Neural cell (in vitro differentiated cells): ENCODE measurements at regions not wholly inside any gene's neighbourhood (a gene's known extent, or its start where the extent isn't known, plus 50 kb on each side); places are given as distances from the start of the nearest gene placed in this dataset.

Source experiments
- H2AFZ ChIP-seq: fragments of 200-600, 300-800 bp; sonication (generic), shearing (Covaris generic); 2 replicates; pipeline ENCODE4 v1.6.0; 2014; ENCODE audit warnings: low read depth, mild to moderate bottlenecking, antibody characterized with exemption, low read length, moderate library complexity
- H3F3A ChIP-seq: fragments of 200-600 bp; shearing (Covaris generic); 2 replicates; pipeline ENCODE4 v1.6.1; 2016; ENCODE audit warnings: mild to moderate bottlenecking, moderate library complexity, mixed read lengths, antibody characterized with exemption, low read length; ENCODE audit not compliant: insufficient read depth, poor library complexity, severe bottlenecking
- H3K27ac ChIP-seq: fragments of 200-600, 300-800 bp; sonication (generic), shearing (Covaris generic); 2 replicates; pipeline ENCODE4 v1.5.1; 2014; ENCODE audit warnings: mild to moderate bottlenecking, low read length, moderate library complexity
- H3K27me3 ChIP-seq: fragments of 300-800, 200-600 bp; sonication (generic), shearing (Covaris generic); 2 replicates; pipeline ENCODE4 v1.6.0; 2014; ENCODE audit warnings: mild to moderate bottlenecking, low read depth, low read length, moderate library complexity; ENCODE audit not compliant: insufficient read depth
- H3K36me3 ChIP-seq: fragments of 300-800, 200-600 bp; sonication (generic), shearing (Covaris generic); 2 replicates; pipeline ENCODE4 v1.5.1; 2014; ENCODE audit warnings: mild to moderate bottlenecking, antibody characterized with exemption, low read length, moderate library complexity; ENCODE audit not compliant: insufficient read depth
- H3K4me2 ChIP-seq: fragments of 300-800, 200-600 bp; sonication (generic), shearing (Covaris generic); 2 replicates; pipeline ENCODE4 v1.6.0; 2014; ENCODE audit warnings: mild to moderate bottlenecking, low read length
- H3K4me3 ChIP-seq: fragments of 300-800, 200-600 bp; sonication (generic), shearing (Covaris generic); 2 replicates; pipeline ENCODE4 v1.5.1; 2014; ENCODE audit warnings: mild to moderate bottlenecking, low read length, moderate library complexity
- H3K79me2 ChIP-seq: fragments of 200-600 bp; shearing (Covaris generic); replicated peaks from 2 replicates; pipeline ENCODE4 v1.6.0; 2014; ENCODE audit warnings: mild to moderate bottlenecking, low read length, moderate library complexity; ENCODE audit not compliant: insufficient read depth
- H3K9ac ChIP-seq: fragments of 300-800, 200-600 bp; sonication (generic), shearing (Covaris generic); 2 replicates; pipeline ENCODE4 v1.6.1; 2016; ENCODE audit warnings: mild to moderate bottlenecking, low read length, mixed read lengths
- H3K9me2 ChIP-seq: fragments of 200-600 bp; shearing (Covaris generic); 2 replicates; pipeline ENCODE4 v1.6.1; 2016; ENCODE audit warnings: mild to moderate bottlenecking, low read length, mixed read lengths; ENCODE audit not compliant: insufficient read depth
- H3K9me3 ChIP-seq: fragments of 200-600, 300-800 bp; sonication (generic), shearing (Covaris generic); 2 replicates; pipeline ENCODE4 v1.6.1; 2016; ENCODE audit warnings: mild to moderate bottlenecking, mixed run types, low read length, moderate library complexity, mixed read lengths
- H4K20me1 ChIP-seq: fragments of 200-600 bp; shearing (Covaris generic); 2 replicates; pipeline ENCODE4 v1.6.1; 2016; ENCODE audit warnings: mild to moderate bottlenecking, mixed run types; ENCODE audit not compliant: insufficient read depth
- CTCF ChIP-seq: fragments of 450-650 bp; IDR thresholded peaks from 2 replicates; pipeline ENCODE4 v1.5.1; 2014; ENCODE audit warnings: antibody characterized with exemption, mild to moderate bottlenecking, moderate library complexity; ENCODE audit not compliant: poor library complexity, severe bottlenecking
- EP300 ChIP-seq: fragments of 450-650 bp; conservative IDR thresholded peaks from 2 replicates; pipeline ENCODE4 v1.6.1; 2014; ENCODE audit warnings: antibody characterized with exemption, mild to moderate bottlenecking, moderate library complexity; ENCODE audit not compliant: poor library complexity, severe bottlenecking
- EZH2 ChIP-seq: fragments of 200-600, 300-800 bp; shearing (Covaris generic), sonication (generic); IDR thresholded peaks from 2 replicates; pipeline ENCODE4 v1.6.1; 2014; ENCODE audit warnings: antibody characterized with exemption, low read length, borderline replicate concordance, mild to moderate bottlenecking; ENCODE audit not compliant: insufficient read depth, poor library complexity, severe bottlenecking
- MXI1 ChIP-seq: fragments of 450-650 bp; conservative IDR thresholded peaks from 2 replicates; pipeline ENCODE4 v1.6.1; 2014; ENCODE audit warnings: antibody characterized with exemption, mild to moderate bottlenecking; ENCODE audit not compliant: poor library complexity, severe bottlenecking
- POLR2AphosphoS5 ChIP-seq: IDR thresholded peaks from 2 replicates; pipeline ENCODE4 v1.6.1; 2012
- RAD21 ChIP-seq: fragments of 450-650 bp; conservative IDR thresholded peaks from 2 replicates; pipeline ENCODE4 v1.6.1; 2014; ENCODE audit warnings: antibody characterized with exemption, mild to moderate bottlenecking, moderate library complexity
- REST ChIP-seq: IDR thresholded peaks from 2 replicates; pipeline ENCODE4 v1.6.1; 2012; ENCODE audit warnings: borderline replicate concordance
- SMC3 ChIP-seq: fragments of 450-650 bp; conservative IDR thresholded peaks from 2 replicates; pipeline ENCODE4 v1.6.1; 2014; ENCODE audit warnings: antibody characterized with exemption, mild to moderate bottlenecking, moderate library complexity; ENCODE audit not compliant: poor library complexity
- TAF1 ChIP-seq: IDR thresholded peaks from 2 replicates; pipeline ENCODE4 v1.6.1; 2012; ENCODE audit warnings: low read depth

- Histone ChIP-seq H3K9ac (no peak overlapping the region), H2AFZ (no peak overlapping the region)
- TF ChIP-seq EP300 (no peak), POLR2AphosphoS5 (no peak), REST (no peak), SMC3 (no peak), TAF1 (no peak), EZH2 (no peak), CTCF (no peak), RAD21 (no peak), MXI1 (no peak)
These were observed 91.2 kb upstream of the KCNAB1 start for GRCh38 chr3:156029208-156029607.

GRCh38 chr3:156030723-156031122, 89.7 kb upstream of the KCNAB1 start:
- H3K9me3 ChIP-seq, result no peaks in the 10 kb centered on the region
- H3K4me3 ChIP-seq, result no peak overlapping the region
- H3F3A ChIP-seq, result no peaks in the 10 kb centered on the region
- no peak overlapping the region for H3K9ac ChIP-seq
- no peak overlapping the region for H2AFZ ChIP-seq
- H3K27me3 ChIP-seq, result no peaks in the 10 kb centered on the region
- H3K9me2 ChIP-seq, result no peaks in the 10 kb centered on the region
- no peaks in the 10 kb centered on the region for H3K79me2 ChIP-seq
- TF ChIP-seq MXI1 (no peak), SMC3 (no peak), EP300 (no peak), RAD21 (no peak), POLR2AphosphoS5 (no peak), REST (no peak), EZH2 (no peak), CTCF (no peak), TAF1 (no peak)
- no peaks in the 10 kb centered on the region for H3K36me3 ChIP-seq
- no peak overlapping the region for H3K4me2 ChIP-seq
- H4K20me1 ChIP-seq, result no peaks in the 10 kb centered on the region
- no peak overlapping the region for H3K27ac ChIP-seq

More at GRCh38 chr3:156029208-156029607, 91.2 kb upstream of the KCNAB1 start:
- no peaks in the 10 kb centered on the region for H3K27me3 ChIP-seq
- H3K9me3 ChIP-seq, result no peaks in the 10 kb centered on the region
- H3K4me3 ChIP-seq, result no peak overlapping the region
- no peaks in the 10 kb centered on the region for H3K9me2 ChIP-seq
- no peaks in the 10 kb centered on the region for H4K20me1 ChIP-seq
- no peak overlapping the region for H3K27ac ChIP-seq
- H3K4me2 ChIP-seq, result no peak overlapping the region
- no peaks in the 10 kb centered on the region for H3K79me2 ChIP-seq
- H3F3A ChIP-seq, result no peaks in the 10 kb centered on the region
- no peaks in the 10 kb centered on the region for H3K36me3 ChIP-seq
